GM12874 (cell line): ENCODE measurements at regions not wholly inside any gene's neighbourhood (a gene's known extent, or its start where the extent isn't known, plus 50 kb on each side); places are given as distances from the start of the nearest gene placed in this dataset.

ENCODE experiments used
- TF ChIP-seq, protein P1 (sequence below): IDR thresholded peaks from 2 replicates; pipeline ENCODE4 v1.5.1; 2011; ENCODE audit warnings: low read depth, mild to moderate bottlenecking, control low read depth, low read length, moderate library complexity; ENCODE audit not compliant: insufficient read depth

DNA sequence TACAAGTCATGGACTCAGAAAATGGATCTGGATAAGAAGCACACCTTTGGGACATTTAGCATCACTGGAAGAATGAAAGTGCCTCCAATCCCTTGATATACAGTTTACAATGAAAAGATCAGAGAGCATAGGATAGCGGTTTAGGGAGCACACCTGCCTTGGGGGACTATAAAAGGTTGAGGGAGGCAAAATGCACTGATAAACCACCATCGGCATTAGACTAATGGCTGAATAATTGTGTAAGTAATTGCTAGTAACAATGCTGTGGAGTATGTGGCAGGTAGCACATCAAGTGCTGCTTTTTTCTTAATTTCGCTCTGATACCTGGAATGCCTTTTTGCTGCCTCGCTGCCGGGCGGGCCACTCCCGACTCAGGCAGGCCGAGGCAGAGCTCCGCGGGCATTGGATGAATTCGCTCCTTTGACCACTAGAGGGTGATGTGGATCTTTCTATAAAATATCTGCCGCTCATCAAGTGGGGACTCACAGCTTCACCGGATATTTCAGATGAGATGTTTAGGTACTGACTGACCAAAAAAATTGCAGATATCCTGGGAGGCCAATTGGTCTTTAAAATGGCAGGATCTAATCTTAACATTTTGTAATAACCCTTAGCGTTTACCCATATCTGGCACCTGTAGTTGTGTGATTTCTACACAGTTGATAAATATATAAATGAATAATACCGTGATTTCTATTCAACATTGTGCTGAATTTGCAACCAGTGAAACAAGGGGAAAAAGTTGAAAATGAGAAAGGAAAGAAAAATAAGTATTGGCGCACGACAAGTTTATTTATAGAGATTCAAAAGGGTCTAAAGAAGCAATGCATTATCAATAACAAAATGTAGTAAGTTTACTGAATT lies 116.8 kb upstream of the PRSS1 start:
- TF ChIP-seq, protein P1, sequence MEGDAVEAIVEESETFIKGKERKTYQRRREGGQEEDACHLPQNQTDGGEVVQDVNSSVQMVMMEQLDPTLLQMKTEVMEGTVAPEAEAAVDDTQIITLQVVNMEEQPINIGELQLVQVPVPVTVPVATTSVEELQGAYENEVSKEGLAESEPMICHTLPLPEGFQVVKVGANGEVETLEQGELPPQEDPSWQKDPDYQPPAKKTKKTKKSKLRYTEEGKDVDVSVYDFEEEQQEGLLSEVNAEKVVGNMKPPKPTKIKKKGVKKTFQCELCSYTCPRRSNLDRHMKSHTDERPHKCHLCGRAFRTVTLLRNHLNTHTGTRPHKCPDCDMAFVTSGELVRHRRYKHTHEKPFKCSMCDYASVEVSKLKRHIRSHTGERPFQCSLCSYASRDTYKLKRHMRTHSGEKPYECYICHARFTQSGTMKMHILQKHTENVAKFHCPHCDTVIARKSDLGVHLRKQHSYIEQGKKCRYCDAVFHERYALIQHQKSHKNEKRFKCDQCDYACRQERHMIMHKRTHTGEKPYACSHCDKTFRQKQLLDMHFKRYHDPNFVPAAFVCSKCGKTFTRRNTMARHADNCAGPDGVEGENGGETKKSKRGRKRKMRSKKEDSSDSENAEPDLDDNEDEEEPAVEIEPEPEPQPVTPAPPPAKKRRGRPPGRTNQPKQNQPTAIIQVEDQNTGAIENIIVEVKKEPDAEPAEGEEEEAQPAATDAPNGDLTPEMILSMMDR, result peak; percentile 75

DNA sequence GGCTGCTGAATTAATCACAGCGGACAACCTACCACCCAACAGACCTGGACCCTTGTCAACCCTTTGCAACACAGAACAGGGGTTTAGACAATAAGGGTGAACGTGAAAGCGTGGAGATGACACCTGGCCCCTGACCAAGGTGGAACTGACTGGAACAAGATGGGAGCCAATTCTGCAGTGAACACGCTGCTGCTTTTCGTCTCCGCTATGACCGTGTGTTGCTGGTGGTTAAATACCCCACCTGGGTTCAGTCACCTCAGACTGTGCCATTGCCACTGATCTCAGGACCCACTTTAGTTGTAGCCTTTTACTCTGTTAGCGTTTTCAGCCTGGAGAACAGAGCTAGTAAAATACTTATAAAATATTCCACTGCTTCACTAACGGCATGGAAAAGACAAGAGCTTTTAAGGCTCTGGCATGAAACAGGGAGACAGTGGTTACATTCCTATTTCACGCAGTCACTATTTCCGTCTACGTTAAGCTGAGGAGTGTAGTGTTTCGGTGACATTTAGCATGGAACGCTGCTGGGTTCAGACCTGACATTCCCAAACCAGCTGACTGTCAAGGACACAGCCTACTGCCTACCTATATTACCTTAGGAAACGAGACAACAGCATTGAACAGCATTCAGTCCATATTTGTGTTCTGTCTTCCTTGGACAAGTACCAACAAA lies 119.5 kb upstream of the PRSS1 start:
- TF ChIP-seq, protein P1, result no peak

DNA sequence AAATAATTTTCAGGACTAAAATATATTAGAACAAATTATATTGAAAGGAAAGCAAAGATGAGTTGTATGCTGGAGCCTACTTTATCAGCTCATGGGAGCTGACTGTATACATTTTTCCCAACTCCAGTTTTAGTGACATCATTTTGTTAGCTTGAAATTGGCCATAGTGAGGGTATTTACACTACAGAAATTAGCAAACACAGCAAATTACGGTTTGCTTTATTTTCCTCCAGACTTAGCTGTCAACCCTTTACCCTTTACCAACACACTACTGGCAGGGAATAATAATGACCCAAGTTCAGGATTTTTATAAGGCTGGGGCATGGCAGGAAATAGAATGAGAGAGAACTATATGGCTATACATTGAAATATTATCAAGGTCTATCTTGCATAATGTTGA lies 120.3 kb upstream of the PRSS1 start:
- TF ChIP-seq, protein P1, result no peak

DNA sequence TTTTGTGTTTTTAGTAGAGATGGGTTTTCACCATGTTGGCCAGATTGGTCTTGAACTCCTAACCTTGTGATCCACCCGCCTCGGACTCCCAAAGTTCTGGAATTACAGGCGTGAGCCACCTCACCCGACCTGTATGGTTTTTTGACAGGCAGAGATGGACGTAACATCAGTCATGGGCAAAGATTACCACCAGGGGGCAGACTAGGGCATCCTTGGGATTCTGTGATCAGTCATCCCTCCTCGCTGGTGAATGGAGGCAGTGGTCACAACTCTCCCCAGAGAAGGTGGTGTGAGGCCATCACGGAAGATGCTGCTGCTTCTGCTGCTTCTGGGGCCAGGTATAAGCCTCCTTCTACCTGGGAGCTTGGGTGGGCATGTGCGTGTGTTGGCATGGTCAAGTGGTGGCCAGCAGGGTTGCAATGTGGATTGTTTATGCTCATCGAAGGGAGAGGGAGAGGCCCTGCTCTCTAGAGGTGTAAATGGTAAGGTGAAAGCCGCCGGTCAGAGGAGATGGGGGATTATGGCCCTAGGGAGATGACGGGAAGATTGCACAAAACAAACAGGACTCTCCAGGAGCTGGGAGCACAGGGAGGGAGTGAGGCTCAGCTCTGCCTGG lies 122.7 kb upstream of the PRSS1 start:
- TF ChIP-seq, protein P1, result peak; percentile 75

DNA sequence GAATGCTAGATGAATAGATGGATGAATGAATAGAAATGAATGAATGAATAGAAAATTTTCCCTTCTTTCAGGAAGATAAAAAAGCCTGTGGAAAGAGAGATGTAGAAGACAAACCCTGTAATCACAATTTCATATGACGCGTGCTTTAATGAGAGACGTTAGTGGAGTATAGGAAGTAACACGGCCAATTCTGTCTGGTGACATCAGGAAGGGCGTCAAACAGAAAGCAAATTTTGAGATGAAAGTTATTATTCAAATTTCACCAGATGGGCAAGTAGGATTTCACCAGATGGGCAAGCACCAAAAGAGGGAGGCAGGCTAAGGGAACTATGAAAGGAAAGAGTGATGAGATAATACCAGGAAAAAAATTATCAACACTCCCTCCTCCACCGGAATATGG lies 128.9 kb upstream of the PRSS1 start:
- TF ChIP-seq, protein P1, result no peak

DNA sequence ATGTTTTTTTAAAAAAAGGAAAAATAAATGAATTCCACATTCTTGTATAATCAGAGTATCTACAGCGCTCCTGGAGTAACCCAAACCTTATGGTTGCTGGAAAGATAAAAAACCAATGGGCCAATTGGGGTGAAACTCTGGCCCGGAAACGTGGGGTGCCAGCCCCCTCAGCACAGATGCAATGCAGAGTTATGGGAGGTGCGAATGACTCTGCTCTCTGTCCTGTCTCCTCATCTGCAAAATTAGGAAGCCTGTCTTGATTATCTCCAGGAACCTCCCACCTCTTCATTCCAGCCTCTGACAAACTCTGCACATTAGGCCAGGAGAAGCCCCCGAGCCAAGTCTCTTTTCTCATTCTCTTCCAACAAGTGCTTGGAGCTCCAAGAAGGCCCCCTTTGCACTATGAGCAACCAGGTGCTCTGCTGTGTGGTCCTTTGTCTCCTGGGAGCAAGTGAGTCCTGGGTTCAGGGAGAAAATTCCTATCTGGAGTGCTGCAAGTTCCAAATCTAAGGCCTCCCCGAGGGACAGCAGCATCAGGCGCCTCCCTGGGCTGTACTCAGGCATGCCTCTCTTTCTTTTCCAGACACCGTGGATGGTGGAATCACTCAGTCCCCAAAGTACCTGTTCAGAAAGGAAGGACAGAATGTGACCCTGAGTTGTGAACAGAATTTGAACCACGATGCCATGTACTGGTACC lies 130.5 kb upstream of the PRSS1 start:
- TF ChIP-seq, protein P1, result no peak

DNA sequence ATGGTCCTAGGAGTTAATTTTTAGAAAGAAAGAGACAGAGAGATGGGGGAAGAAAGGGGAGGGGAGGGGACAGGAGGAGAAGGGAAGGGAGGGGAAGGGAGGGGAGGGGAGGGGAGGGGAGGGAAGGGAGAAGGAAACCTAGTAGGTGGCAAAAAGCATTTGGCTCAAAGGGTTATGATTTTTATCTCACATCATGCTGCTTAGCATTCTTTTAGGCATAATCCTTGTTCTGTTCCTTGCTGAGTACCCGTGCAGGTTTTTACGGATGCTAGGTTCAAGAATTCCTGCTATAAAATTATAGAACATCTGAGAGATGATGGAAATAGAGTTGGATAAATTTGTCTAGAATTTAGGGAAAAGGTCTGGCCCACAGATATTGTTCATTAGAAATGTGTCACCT lies 132.4 kb upstream of the PRSS1 start:
- TF ChIP-seq, protein P1, result no peak
